Inferior parietal cortex (tissue), 1 donor: ENCODE measurements at regions not wholly inside any gene's neighbourhood (a gene's known extent, or its start where the extent isn't known, plus 50 kb on each side); places are given as distances from the start of the nearest gene placed in this dataset.

ENCODE experiments used
- DNase-seq: peaks from one replicate; pipeline ENCODE4 v3.0.0-alpha.2; 2016; ENCODE audit errors: extremely low spot score

DNA sequence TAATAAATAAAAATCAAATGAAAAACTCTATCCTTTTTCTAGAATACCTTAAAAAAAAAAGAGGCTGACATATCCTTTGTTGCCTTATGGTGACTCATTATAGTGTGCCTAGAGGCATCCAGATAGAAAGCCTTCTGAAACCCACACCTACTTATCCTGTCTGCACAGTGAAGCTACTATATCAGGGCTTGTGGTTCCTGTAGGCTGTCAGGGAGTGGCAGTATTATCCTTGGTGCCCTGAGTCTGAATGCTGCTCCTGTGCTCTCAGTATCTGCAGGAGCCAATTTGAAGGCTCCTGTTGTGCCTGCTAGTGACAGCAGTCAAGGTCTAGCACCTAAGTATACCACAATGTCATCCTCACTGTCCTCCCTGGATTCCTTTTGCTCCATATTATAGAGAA is 168.4 kb upstream of the AVPR1A start:
- no peak for DNase-seq

DNA sequence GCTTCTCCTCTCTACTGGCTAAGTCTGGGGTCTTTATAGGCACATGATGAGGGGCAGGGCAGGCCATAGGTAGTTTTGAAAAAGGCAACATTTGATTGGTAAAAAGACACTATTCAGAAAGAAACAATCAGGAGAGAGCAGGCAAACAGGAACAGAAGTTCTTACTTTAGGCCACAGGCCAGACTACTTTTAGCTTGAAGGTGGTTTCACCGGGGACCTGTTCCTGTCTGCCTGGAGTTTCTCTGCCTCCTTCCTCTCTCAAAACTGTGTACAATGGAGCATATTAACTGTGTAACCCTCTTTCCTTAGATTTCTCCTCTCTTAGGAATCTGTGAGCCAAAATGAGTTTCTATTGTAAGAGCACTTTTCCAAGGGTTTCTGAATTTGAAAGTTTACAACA is 167.9 kb upstream of the AVPR1A start:
- no peak for DNase-seq

DNA sequence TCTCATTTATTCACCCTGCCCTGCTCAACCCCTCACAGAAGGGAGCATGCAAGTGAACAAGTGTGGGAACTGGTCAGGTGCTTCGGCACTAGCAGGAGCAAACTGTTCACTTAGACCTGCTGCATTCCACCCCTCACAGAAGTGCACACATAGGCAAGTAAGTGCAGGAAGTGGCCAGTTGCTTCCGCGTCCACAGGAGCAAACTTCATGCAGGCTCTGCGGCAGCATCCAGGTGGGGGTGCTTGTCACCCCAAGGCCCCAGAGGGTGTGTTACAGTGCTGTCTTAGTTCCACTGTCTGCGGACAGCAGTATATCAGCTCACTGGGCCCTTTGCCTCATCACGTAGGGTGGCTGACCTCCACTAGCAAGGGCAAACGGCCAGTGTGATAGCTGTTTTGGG is 167.3 kb upstream of the AVPR1A start:
- no peak for DNase-seq

DNA sequence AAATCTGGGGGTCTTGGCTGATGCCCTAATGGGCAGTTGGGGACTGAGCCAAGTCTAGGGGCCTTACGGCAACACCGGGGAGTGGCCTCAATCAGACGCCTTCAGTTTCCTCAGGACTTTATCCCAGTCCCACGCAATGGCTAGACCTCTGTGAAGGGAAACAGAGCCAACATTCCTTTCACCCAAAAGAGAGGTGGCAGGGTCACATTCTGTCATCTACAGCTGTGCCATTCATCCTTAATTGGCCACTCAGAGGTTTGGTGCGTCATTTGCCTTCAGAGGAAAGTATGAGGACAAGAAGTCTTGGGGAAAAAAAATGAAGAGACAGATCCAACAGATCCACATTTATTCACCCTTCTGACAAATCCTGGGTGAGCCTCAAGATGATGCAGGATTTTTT is 166.9 kb upstream of the AVPR1A start:
- no peak for DNase-seq

DNA sequence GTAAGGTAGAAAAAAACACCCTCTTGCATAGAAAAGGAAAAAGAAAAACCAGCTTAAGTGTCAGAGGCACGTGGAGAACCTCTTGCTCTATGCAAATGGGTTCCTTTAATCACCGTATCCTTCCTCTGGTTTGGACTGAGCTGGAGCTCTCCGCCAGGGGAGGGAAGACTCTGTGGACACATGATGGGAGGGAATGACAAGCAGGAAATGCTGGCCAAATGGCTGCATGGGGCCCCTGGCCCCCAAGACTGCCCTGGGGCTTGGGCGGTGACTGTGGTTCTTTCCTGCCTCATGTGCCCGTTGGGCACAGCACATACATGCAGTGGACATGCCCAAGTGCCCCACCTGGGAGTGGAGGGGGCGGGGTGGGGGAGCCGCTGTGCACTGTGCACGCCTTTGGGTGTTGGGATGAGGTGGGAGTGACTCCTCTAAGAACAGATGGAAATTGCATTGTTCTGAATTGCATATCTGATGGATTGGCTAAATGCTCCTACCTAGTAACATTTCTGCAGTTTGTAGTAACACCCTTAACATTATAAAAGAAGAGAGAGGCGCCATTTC is 166.4 kb upstream of the AVPR1A start:
- no peak for DNase-seq

DNA sequence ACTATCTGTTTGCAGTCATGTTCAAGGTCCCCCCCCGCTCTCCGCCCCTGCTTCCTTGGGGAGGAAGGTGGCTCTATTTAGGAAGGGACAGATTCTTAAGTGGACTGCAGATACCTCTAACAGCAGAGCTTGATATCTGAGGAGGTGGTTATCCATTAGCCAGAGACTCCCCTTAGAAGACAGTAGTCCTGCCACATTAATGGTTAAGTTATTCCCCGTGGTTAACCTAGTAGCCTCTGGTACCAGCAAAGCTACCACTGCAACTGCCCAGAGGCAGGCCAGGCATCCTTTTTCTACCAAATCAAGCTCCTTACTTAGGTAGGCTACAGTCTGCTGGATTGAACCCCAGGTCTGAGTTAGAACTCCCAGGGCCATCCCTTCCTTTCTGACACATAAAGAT is 162.1 kb upstream of the AVPR1A start:
- no peak for DNase-seq

DNA sequence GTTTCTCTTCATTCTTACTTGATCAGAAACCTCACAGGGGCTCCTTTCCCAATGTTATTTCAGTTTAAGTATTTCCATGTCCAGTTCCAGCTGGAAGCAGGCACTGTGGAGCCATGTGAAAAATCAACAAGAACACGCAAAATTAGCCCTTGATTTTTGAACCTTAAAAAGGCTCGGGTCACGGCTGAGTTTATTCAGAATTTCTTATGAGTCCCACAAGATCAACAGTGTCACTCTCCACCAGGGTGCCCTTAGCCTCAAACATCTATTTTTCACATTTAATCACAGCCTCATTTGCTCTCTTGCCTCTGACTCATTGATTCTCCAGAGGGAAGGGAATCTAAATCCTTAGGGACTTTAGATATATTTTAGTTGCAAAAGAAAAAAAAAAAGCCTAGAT is 157.7 kb upstream of the AVPR1A start:
- DNase-seq = no peak

DNA sequence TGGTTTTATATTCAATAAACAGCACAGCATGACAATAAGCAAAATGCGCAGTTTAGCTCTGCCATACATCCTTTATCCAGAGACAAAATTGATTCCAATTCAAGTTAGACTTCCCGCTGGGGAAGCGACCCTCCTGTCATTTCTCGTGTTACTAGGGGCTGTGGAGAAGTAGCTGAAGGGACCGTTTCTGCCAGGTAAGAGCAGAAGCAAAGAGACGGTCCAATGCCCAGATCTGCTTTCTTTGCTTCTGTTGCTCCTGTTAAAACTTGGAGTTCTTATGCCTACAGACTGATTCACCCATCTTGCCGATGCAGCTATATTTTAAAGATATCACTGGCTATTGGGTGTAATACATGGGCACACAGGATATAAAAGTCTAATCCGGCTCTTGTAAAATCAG is 156.8 kb upstream of the AVPR1A start:
- no peak for DNase-seq

DNA sequence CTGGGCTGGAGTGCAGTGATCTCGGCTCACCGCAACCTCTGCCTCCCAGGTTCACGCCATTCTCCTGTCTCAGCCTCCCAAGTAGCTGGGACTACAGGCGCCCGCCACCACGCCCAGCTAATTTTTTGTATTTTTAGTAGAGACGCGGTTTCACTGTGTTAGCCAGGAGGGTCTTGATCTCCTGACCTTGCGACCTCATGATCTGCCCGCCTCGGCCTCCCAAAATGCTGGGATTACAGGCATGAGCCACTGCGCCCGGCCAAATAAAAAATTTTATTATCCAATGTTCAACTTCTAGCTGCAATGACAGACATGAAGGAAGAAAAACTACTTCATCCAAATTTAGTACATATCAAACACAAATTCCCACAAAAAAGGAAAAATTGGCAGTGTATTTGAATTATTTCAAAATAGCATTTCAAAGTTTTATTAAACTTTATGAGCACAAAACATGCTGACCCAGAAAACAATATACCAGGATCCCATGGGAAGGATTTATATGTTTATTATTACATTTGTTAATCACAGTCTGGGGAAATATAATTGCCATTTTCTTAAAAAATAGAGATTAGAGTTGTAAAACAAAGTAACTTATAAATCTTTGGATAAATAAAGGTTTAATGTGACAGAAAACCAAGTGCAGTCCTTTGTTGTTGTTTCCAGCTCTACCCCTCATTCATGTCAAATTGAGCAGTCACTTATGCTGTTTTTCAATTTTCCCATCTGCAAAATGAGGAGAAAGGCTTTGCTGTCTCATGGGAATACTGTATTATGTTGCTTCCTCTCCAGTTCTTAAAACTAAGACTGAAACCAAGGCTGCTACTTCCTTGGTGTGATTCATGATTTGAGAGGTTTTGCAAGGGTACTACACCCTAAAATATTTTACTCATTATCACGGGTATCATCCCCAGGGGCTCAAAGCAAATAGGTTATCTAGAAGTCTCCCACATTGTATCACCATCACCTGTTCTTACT is 155.2 kb upstream of the AVPR1A start:
- DNase-seq = no peak

DNA sequence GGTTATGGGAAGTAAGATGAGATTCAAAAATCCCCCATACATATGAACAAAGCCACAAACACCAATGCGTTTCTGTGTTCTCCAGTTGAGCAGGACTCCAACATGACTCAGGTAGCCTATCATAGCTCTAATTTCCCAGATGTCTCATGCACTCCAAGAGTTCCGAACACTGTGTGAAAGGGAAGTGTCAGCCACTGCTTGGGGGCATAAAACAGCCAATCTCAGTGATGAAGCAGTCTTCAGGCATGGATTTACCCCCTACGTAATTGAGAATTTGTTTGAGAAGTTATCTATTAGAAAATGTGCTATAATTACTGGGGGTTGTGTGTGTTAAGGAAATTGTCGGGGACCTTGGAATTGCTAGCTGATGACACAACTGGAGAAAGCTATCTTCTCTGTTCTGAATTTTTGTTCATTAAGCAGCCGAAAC is 153.9 kb upstream of the AVPR1A start:
- DNase-seq = no peak

DNA sequence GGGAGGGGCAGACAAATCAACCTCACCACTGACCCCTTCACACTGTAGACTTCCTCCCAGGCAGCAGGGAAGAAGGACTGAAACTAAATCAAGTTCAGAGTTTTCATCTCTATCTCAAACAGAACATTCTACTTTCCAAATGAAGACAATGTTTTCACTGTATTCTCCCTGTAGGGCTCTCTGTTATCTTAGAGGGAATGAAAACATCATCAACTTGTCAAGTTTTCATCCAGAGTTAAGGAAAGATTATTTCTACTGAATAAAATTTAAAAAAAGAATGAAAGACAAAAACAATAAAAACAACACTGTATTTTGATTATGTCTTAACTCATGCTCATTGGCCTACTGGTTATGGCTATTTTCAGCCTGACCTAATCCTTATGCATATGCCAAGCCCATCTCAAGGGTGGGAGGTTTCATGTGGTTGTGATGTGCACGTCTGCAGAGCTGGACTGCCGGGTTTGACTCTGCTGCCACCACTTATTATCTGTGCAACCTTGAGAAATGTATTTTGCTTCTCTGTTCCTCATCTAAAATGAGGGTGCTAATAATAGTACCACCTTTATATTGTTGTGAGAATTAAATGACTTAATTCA is 152.0 kb upstream of the AVPR1A start:
- DNase-seq = no peak

DNA sequence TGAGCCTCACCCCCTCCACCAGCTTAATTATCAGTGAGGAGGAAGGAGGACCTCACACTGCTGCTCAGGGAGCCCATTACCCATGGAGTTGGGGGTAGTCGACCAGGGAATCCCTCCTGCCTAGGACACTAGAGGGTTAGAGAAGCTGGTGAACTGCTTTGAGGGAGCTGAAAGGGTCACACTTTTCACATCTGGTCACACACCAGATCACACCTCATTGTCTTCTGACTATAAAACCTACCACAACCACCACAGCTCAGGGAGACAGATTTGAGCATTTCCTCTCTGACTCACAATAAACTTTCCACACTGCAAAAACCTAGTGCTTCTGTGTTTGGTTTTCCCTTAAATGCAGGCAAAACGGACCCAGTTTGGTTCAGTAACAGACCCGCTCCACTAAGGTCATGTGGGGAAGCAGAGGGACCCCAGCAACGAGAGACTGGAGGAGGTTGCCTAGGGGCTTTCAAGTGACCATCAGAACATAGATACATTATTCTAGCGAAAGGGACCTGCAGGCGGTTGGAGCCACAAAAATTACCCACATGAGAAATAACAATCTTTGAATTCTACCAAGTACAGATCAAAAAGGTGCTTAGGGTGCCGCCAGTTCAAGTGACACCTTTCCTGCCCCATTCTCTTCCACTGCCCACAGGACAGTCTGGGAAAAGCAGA is 151.4 kb upstream of the AVPR1A start:
- no peak for DNase-seq

DNA sequence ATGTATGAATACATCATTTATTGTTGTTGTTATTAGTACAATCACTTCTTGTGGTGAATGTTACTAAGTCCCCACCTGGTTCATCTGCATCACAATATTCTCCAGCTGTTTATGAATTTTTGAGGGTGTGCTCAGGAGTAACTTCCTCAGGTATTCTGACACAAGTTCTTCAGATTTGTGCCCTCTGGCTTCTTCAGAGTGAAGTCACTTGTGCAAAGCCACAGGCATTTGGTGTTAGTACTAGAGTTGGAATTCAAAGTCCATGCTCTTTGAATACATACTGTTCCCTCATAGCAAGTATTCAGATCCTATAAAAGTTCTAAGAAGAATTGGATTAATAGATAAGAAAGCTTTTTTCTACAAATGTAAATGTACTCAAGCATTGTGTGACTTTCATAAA is 150.3 kb upstream of the AVPR1A start:
- no peak for DNase-seq

DNA sequence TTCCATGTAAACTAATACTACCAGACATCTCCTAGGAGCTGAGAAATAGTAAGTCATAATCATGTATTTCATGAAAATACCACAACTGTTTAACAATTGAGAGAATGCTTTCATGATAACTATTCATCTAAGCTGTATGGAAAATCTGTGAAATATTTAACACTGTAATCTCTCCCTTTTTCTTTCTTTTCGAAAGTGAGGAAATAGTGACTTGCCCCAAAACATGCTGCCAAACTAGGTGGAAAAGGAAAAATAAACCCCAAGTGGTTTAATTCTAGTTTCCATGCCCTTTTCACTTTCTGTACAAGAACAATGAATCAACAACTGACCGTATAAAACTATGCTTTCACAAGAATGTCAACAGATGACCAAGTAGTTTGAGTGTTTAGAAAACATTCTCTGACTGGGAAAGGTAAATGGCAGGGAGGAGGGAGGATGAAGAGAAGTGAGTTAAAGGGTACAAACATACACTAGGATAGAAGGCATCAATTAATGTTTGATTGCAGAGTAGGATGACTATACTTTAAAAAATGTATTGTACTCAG is 147.5 kb upstream of the AVPR1A start:
- no peak for DNase-seq

DNA sequence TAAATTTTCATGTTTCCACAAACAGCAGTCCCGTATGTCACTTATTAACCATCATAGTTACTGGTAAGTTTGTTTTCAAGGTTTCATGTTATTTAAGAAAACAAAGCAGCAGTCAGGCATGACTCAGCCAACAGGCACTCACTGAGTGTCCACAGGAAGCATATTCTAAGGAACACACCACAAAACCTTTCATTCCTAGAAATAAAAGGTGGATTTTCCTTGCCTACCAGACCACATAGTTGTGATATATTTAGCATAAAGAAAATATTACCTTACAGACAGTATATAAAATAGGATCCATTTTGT is 143.3 kb upstream of the AVPR1A start:
- no peak for DNase-seq

DNA sequence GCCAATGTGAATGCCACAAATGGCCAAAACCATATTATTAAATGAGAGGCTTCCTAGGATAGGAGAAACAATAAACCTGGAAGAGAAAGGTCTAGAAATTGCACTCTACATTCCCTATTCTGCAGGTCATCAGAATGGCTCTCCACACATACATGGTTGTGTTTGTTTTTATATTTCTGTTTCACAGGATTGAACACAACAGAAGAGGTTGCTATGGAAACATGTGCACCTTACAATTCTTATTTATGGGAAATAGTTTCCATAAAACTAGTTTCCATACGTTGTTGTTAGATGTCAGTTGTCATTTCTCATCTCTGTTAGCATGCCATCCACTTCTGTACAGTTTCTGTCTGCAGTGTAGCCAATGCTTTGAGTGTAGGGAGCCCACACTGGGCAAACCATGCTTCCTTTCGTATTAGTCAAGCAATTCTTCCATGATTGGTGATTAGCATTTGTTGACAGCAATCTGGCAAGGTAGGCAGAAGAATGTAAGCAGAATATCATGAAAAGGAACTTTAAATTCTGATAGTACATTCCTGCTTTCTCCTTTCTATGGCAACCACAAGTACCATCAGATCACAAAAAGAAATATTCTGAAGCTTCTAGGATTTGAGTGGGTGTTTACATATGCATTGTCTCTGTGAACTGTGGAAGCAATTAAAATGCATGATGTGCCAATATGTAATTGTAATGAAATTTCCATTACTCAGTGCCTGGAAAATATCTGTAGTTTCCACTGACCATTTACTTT is 141.6 kb upstream of the AVPR1A start:
- DNase-seq = no peak

DNA sequence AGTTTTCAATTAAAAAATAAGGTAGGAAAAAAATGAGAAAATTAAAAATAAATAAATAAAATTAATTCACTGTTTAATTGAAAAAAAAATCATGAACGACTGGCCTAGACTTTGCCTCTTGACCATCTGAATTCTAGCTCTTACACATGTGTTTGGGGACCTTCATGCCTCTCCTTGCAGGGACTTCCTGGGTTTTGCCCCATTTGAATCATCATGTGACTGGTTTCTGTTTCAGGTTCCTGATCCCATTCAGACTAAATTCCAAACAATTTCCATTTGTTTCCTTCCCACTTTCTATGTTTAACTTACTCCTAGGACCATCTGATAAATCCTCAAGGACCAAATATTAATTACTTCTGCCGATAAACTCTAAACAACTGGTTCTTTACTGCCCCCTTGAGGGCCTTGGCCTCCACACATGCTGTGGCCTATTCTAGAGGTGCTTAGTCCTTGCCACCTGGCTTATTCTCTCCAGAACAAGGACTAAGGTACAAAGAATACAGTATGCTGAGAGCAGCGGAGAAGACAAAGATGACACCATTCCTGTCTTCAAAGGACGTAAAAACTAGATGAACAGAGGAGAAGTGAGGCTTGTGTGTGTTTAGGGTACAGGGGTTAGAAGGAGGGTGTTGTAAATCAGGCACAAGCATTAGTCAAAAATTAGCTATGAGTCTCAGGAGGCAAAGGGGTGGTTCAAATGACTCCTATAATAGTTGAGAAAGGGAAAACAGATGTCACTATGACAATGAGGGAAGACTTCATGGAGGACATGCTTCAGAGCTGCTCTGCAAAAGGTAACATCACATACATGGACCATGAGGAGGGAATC is 125.8 kb upstream of the AVPR1A start:
- peak; percentile 5 for DNase-seq

DNA sequence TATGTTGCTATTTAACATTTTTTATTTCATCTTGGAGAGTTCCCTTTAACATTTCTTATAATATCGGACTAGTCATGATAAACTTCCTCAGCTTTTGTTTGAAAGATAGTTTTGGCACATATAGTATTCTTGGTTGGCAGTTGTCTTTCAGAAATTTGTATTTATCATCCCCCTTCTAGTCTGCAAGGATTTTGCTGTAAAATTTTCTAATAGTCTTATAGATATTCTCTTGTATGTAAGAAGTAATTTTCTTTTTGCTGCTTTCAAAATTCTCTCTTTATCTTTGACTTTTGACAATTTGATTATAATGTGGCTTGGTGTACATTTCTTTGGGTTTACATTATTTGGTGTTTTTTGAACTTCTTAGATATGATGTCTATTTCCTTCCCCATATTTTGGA is 116.0 kb upstream of the AVPR1A start:
- DNase-seq = no peak

DNA sequence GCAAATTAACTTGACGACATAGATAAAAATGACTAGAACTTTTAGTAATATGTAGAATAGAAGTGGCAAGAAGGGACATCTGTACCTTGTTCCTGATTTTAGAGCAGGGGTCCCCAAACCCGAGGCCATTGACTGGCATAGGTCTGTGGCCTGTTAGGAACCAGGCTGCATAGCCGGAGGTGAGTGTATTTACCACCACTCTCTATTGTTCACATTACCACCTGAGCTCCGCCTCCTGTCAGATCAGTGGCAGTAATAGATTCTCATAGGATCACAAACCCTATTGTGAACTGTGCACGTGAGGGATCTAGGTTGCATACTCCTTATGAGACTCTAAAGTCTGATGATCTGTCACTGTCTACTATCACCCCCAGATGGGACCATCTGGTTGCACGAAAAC is 113.6 kb upstream of the AVPR1A start:
- DNase-seq = no peak

DNA sequence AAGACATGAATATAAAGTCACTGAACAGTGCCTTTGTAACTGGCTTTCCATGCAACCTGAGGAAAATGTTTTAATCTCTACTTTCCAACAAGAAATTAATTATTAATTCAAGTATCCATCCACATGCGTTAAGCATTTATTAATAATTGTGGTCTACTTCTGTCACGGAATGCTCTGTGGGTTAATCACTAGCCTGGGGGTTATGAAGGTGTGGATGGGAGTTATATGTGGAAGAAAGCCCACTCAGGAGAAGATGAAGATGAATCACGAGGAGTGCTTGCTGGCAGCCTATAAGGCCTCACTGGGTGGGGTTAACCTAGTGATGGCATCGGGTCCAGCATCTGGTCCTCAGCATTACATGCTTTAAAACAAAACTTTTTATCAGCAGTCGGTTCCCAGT is 99.5 kb upstream of the AVPR1A start:
- DNase-seq = no peak

DNA sequence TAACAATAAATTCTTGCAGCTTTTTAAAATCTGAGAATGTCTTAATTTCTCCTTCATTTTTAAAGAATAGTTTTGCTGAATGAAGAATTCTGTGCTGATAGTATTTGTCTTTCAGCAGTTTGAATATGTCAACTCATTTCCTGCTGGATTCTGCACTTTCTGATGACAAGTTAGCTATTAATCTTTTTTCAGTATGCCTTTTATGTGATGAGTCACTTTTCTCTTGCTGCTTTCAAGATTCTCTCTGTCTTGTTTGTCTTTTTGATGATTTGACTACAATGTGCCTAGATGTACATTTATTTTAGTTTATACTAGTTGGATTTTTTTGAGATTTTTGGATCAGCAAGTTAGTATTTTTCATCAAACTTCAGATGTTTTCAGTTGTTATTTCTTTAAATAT is 87.9 kb upstream of the AVPR1A start:
- DNase-seq = no peak
